ENCODE measurements at regions not wholly inside any gene's neighbourhood (a gene's known extent, or its start where the extent isn't known, plus 50 kb on each side); places are given as distances from the start of the nearest gene placed in this dataset.

DNA sequence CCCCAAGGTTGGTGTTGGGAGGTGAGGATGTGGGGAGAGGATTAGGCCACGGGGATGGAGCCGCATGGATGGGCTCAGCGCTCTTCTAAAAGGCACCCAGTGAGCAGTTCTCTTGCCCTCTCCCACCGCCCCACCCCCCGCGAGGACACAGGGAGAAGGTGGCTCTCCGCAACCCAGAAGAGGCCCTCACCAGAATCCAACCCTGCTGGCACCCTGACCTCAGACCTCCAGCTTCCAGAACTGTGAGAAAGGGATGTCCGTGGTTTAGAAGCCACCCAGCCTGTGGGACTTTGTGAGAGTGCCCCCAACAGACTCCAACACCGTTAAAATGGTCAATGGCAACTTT, 242.8 kb upstream of the PPP2R2D start:
- ChIA-PET POLR2A (no interaction called here), CTCF (no interaction called here)
- DNase-seq (no peak), ATAC-seq (no peak)
- Mint-ChIP-seq H3K27ac (no peak overlapping the region), H3K27me3 (peaks cover 7% of the 10 kb centered on the region), H3K4me1 (ENCODE audit: low read depth) (no peaks in the 10 kb centered on the region), H3K9me3 (peaks cover 5% of the 10 kb centered on the region), H3K4me3 (no peak overlapping the region), H3K36me3 (ENCODE audit: low read depth) (no peaks in the 10 kb centered on the region)
- intact Hi-C loops (cut with micrococcal nuclease): no loop called here
- TF ChIP-seq, protein P1, sequence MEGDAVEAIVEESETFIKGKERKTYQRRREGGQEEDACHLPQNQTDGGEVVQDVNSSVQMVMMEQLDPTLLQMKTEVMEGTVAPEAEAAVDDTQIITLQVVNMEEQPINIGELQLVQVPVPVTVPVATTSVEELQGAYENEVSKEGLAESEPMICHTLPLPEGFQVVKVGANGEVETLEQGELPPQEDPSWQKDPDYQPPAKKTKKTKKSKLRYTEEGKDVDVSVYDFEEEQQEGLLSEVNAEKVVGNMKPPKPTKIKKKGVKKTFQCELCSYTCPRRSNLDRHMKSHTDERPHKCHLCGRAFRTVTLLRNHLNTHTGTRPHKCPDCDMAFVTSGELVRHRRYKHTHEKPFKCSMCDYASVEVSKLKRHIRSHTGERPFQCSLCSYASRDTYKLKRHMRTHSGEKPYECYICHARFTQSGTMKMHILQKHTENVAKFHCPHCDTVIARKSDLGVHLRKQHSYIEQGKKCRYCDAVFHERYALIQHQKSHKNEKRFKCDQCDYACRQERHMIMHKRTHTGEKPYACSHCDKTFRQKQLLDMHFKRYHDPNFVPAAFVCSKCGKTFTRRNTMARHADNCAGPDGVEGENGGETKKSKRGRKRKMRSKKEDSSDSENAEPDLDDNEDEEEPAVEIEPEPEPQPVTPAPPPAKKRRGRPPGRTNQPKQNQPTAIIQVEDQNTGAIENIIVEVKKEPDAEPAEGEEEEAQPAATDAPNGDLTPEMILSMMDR (IDR thresholded peaks at IDR 0.05): no peak

DNA sequence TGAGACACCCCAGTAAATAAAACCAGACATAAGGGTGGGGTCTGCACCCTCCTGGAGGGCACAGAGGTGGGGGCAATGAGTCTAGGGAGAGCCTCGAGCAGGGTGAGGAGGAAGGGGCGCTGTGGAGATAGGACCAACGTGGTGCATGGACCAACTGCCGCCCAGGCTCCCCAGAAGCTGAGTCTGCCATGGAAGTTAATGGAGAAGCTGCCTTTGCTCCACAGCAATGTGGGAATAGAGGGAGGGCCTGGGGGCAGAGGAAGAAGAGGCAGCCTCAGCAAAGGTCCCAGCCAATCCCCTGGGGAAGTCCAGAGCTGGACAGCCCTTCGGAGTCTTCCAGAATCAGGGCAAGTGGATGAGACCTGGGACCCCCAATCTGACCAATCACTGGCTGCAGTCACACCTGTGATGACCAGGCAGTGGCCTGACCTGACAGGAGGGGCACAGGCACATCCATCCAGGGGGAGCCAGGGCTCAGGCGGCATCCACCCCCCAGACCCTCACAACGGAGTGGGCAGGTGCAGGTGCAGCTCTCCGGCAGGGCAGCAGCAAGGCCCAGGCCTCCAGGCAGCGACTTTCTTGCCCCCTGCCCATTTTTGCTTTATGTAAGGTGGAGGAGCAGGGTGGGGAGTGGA, 242.2 kb upstream of the PPP2R2D start:
- TF ChIP-seq, protein P1 (IDR thresholded peaks at IDR 0.05): no peak
- intact Hi-C loops (cut with micrococcal nuclease): no loop called here
- peaks cover 4% of the 10 kb centered on the region for H3K27me3 Mint-ChIP-seq
- no peak for ATAC-seq
- ChIA-PET POLR2A (no interaction called here), CTCF (no interaction called here)
- no peak for DNase-seq
- no peaks in the 10 kb centered on the region for H3K36me3 Mint-ChIP-seq (ENCODE audit: low read depth)
- no peak overlapping the region for H3K4me3 Mint-ChIP-seq
- H3K4me1 Mint-ChIP-seq (ENCODE audit: low read depth): no peaks in the 10 kb centered on the region
- no peak overlapping the region for H3K27ac Mint-ChIP-seq
- peaks cover 5% of the 10 kb centered on the region for H3K9me3 Mint-ChIP-seq

DNA sequence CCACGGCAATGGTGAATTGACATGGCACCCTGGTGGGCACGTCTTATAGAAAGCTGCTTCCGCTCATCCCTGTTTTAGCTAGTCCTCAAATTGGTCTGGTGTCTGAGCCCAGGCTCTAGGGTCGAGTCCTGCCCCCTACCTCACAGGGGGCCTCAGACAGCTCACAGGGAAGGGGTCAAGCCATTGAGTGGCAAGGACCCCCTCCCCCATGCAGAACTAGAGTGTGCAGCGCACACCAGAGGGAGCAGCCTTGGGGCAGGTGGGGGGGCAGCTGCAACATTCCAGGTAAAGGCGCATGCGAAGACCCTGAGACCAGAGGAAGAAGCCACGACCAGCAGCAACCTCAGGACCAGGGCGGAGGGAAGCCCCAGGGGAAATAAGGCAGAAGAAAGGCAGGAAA, 240.4 kb upstream of the PPP2R2D start:
- no peak overlapping the region for H3K27ac Mint-ChIP-seq
- no peaks in the 10 kb centered on the region for H3K27me3 Mint-ChIP-seq
- no peaks in the 10 kb centered on the region for H3K36me3 Mint-ChIP-seq (ENCODE audit: low read depth)
- DNase-seq (no peak), ATAC-seq (no peak)
- intact Hi-C loops (cut with micrococcal nuclease): no loop called here
- H3K4me3 Mint-ChIP-seq: no peak overlapping the region
- peaks cover 7% of the 10 kb centered on the region for H3K9me3 Mint-ChIP-seq
- TF ChIP-seq, protein P1 (IDR thresholded peaks at IDR 0.05): no peak
- ChIA-PET POLR2A (no interaction called here), CTCF (no interaction called here)
- no peaks in the 10 kb centered on the region for H3K4me1 Mint-ChIP-seq (ENCODE audit: low read depth)

DNA sequence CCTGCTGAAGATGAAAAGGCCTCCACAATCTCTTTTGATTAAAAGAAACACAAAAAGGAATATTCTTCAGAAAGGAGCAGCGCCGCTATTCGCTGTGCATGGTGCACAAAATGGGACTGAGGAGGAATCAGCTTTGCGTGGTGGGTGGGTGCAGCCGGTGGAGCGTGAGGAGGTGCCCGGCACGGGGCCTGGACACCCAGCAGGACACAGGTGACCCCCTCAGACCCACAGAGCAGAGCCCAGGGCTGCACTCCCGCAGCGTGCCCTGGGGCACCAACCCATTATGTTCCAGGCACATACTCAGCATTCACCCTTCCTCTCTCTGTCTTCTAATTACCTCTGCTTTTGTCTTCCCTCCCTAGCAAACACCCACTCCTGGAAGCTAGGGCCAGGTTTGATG, 238.0 kb upstream of the PPP2R2D start:
- no peak for DNase-seq
- Mint-ChIP-seq H3K4me3 (no peak overlapping the region), H3K36me3 (ENCODE audit: low read depth) (no peaks in the 10 kb centered on the region), H3K9me3 (peaks cover 7% of the 10 kb centered on the region), H3K27ac (no peak overlapping the region), H3K27me3 (no peaks in the 10 kb centered on the region), H3K4me1 (ENCODE audit: low read depth) (no peaks in the 10 kb centered on the region)
- intact Hi-C loops (cut with micrococcal nuclease): no loop called here
- POLR2A ChIA-PET: no interaction called here
- ATAC-seq: no peak
- CTCF ChIA-PET: no interaction called here
- TF ChIP-seq, protein P1 (IDR thresholded peaks at IDR 0.05): no peak

DNA sequence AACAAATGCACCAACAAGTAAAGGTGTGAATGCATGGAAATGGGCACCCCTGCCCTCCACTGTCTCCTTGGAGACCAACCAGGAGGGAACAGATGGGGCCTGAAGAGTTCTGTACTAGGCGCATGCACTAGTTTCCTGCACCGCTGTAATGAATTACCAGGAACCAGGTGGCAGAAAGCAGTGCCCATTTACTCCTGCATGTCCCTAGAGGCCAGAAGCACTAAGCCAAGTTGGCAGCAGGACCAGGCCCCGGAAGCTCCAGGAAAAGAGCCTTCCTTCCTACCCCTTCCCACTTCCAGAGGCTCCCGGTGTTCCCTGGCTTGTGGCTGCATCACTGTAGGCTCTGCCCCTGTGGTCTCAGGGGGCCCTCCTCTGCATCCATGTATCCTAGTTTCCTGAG, 237.5 kb upstream of the PPP2R2D start:
- no peak for ATAC-seq
- H3K4me1 Mint-ChIP-seq (ENCODE audit: low read depth): no peaks in the 10 kb centered on the region

More for the DNA sequence above, 237.5 kb upstream of the PPP2R2D start:
- CTCF ChIA-PET: no interaction called here
- intact Hi-C loops (cut with micrococcal nuclease): no loop called here
- Mint-ChIP-seq H3K27ac (no peak overlapping the region), H3K9me3 (peaks cover 7% of the 10 kb centered on the region), H3K4me3 (no peak overlapping the region), H3K27me3 (no peaks in the 10 kb centered on the region), H3K36me3 (ENCODE audit: low read depth) (no peaks in the 10 kb centered on the region)
- DNase-seq: no peak
- POLR2A ChIA-PET: interaction anchor here (0.7 kb wide), 1 partner anchor 189 kb away, joined by 3 read pairs; no protein-coding TSS in a partner anchor
- TF ChIP-seq, protein P1 (IDR thresholded peaks at IDR 0.05): no peak
